Dermis blood vessel endothelial cell (primary cell): ENCODE measurements at regions not wholly inside any gene's neighbourhood (a gene's known extent, or its start where the extent isn't known, plus 50 kb on each side); places are given as distances from the start of the nearest gene placed in this dataset.
"Not testable (repeated sequence)": the region's sequence is repeated elsewhere in the genome, so short reads cannot be mapped to it uniquely, and the experiment has no call there.

Source experiments
- DNase-seq: peaks from one replicate; pipeline ENCODE4 v3.0.0; 2010

- no peak for DNase-seq
Measured at GRCh38 chr2:58734365-58734764, 493.2 kb upstream of the FANCL start.

DNA sequence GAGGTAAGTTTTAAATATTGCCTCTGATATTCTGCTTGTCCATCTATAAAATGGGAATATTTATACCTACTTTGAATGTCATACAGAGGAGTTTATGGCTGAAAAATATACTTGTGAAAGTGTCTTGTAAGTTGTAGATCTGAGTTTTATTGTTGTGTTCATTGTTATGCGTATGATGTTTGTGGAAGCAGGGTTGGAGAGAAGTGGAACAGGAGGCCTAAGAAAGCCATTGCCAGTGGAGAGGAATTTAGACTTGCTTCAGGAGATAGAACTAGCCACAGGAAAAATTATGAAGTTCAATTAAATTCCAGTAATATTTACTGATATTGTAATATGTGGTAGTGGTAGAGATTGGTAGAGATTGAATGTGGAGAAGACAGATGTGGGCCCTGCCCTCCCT, 491.9 kb upstream of the FANCL start:
- DNase-seq: no peak

DNA sequence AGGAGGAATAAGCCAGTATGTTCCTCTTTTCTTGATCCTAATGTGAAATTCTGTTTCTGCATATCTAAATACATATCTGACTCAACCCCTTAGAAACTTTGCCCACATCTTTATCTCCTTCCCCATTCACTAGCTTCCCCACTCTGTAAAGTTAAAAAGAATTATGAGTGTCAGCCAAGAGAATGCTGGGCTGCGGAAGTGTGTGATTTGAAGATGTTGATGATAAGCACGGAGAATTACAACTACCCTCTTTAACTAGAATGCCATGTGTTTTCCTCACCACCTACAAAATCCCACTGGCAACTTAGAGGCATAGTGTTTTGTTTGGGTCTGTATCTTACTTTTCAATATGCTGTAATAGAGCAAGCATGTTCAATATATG, 490.4 kb upstream of the FANCL start:
- DNase-seq: no peak

GRCh38 chr2:58730764-58731487, 489.8 kb upstream of the FANCL start:
- DNase-seq: no peak

GRCh38 chr2:58727981-58728656, 487.0 kb upstream of the FANCL start:
- DNase-seq: no peak

- no peak for DNase-seq
Measured at GRCh38 chr2:58721912-58722591, 480.9 kb upstream of the FANCL start.

- DNase-seq: no peak
Measured at GRCh38 chr2:58720770-58721697, 479.9 kb upstream of the FANCL start.

DNA sequence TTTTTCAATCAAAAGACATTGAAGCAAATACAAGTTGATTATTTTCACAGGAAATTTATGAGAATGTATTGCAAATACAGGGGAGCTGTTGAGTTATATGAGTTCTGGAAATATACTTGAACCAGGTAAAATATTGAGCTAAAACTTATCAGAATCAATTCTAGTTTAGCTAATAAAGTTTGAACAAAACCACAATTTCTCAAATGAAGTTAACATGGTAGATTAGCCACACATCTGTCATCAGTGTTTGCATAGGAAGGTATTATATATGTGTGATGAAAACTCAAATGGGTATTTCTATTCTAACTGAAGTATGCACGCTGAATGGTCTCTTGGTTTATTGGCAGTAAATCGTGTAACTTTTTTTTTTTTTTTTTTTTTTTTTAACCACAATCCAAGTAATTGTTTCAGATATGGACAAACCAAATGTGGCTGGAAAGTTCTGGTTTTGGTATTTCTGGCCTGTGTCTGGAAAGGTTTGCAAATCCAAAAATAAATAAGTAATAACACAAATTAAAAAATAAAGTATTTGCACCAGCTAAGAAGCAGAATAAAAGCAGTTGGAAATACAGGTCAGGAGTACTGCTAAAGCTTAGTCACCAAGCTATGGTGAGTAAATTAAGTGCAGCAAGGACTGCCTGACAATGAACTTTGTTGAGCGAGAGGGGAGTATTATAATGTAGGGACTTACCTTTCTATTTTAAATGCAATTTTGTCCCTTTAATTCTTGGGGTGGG, 479.1 kb upstream of the FANCL start:
- DNase-seq: no peak

GRCh38 chr2:58715344-58715743, 474.2 kb upstream of the FANCL start:
- DNase-seq: no peak

- DNase-seq: no peak
Measured at GRCh38 chr2:58714238-58714637, 473.1 kb upstream of the FANCL start.

DNA sequence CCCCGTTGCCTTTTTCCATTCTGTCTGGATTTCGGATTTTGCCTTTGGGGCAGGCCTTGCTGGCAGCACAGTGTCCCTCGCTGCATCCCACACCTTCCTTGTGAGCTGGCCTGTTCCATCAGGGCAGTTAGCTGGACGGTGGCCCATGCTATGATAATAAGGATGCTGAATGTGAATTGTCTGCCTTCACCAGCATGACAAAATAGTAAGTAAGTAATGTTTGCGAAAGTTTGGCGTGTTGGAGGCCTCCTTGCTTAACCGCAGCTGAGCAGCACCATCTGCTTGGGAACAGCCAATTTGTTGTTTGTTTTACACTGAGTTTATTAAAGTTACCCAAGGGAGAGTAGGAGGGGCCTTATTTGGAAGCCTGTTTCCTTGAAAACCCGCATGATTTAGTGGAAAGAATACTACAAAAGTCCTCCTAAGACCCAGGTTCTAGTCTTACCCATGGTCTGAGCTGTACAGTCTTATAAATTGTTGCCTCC, 469.7 kb upstream of the FANCL start:
- no peak for DNase-seq

GRCh38 chr2:58709687-58710354, 468.7 kb upstream of the FANCL start:
- no peak for DNase-seq

GRCh38 chr2:58709274-58709673, 468.1 kb upstream of the FANCL start:
- DNase-seq: no peak

DNA sequence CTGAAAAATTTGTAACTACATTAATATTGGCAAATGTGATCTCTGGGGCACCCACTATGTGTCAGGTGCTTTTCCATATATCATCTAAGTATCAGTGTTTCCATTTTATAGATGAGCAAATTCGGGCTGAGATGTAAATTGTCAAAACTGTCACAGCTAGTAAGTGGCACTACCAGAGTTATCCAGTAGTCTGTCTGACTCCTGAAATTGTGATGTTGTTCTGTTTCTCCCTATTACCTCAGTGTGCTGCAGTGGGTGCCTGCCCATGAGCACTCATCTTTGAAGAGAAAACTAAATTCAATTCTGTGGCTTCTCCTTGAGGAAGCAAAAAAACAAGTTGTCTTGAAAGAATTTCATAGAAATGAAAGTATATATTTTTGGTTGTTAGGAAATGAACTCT, 467.4 kb upstream of the FANCL start:
- no peak for DNase-seq

DNA sequence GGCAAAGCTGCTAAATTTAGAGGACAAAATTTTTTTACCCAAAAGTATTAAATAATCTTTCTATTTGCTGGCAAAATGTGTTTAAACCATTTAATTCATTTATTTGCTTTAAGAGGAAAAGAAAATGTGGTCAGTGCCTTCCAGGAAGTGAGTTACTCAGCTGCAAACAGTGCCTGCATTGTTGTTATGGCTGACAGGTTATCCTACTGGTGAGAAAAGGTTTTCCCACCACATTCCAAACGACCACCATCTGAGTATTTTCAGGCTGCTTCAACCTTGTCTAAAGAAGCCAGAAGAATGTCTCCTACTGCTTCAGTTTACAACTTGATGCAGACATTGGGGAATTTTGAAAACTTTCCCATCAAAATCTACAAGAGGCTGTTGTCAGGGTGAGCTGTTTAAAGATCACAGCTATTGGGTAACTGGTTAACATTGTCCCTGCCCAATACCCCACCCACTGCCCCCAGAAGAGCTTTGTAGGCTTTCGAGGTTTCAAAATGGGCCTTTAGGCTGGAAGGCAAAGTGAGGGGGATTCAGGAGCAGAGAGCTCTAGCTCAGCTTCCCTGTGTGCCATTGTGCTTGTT, 461.3 kb upstream of the FANCL start:
- peak; percentile 46 for DNase-seq

- DNase-seq: no peak
Measured at GRCh38 chr2:58701688-58702301, 460.7 kb upstream of the FANCL start.

- no peak for DNase-seq
Measured at GRCh38 chr2:58700591-58700990, 459.5 kb upstream of the FANCL start.

DNA sequence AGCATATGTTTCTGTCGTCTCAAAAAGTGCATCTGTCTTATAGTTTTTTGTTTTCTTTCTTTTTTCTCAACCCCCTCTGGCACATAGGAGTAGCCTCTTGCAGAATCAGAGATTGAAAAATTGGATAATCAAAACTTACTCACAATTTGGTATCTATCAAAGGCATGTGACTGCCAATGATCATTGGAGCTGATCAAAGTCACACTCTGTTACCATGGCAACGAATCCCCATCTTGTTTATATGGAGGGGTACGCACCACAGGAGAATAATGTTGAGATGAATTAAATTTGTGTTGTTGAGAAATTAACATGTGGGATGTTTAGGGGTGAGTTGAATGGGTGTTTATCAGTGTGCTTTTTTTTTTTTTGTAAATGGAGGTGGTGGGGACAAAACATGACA, 458.3 kb upstream of the FANCL start:
- DNase-seq: no peak

- no peak for DNase-seq
Measured at GRCh38 chr2:58698620-58699019, 457.5 kb upstream of the FANCL start.

- not testable (repeated sequence) for DNase-seq
Measured at GRCh38 chr2:58694114-58694513, 453.0 kb upstream of the FANCL start.

- not testable (repeated sequence) for DNase-seq
Measured at GRCh38 chr2:58691041-58691440, 449.9 kb upstream of the FANCL start.
